ENCODE measurements at regions not wholly inside any gene's neighbourhood (a gene's known extent, or its start where the extent isn't known, plus 50 kb on each side); places are given as distances from the start of the nearest gene placed in this dataset.

- DNase-seq (ENCODE audit: low spot score), result no peak
These were observed 287.4 kb downstream of the IRX1 start for GRCh38 chr5:3883040-3883439.

- DNase-seq (ENCODE audit: low spot score), result no peak
These were observed 291.2 kb downstream of the IRX1 start for GRCh38 chr5:3886524-3887451.

DNA sequence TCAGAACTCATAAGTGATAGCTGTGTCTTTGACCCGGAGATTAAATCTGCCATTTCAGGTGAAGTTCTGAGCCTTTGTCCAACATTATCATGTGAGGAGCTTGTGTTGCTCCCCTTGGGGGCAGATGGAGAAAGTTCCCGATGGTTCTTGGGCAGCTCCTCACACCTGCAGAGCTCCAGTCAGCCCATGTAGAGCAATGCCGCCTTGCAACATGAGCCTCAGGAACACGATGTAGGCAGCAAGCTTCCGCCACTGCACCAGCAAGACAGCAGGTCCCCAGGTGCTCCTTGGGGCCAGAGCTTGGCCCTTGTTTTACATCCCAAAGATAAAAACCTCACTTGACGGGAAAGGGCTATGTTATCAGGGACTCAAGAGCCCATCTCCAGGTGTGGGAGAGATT is 292.7 kb downstream of the IRX1 start:
- no peak for DNase-seq (ENCODE audit: low spot score)

- no peak for DNase-seq (ENCODE audit: low spot score)
These were observed 293.9 kb downstream of the IRX1 start for GRCh38 chr5:3889412-3890142.

DNA sequence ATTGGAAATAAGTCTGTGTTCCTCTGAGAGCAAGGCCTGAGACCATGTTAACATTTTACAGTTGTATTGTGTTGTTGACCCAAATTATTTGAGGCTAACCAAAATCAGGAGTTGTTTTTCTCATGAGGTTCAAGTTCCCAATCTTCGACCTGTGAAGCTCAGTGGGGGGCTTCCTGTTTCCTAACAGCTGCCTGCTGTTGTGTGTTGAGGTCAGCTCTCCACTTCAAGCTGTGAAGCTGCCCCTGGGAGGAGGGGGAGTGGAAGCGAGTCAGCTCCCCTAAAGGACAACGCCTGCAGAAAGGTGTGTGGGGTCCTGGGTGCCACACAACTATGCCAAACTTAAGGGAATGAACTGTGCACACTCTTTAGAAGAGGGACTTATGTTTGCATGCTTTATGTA is 295.5 kb downstream of the IRX1 start:
- DNase-seq (ENCODE audit: low spot score), result no peak

GRCh38 chr5:3893527-3893926 is 297.9 kb downstream of the IRX1 start:
- DNase-seq (ENCODE audit: low spot score), result no peak

GRCh38 chr5:3893975-3894374 is 298.3 kb downstream of the IRX1 start:
- DNase-seq (ENCODE audit: low spot score), result no peak

DNA sequence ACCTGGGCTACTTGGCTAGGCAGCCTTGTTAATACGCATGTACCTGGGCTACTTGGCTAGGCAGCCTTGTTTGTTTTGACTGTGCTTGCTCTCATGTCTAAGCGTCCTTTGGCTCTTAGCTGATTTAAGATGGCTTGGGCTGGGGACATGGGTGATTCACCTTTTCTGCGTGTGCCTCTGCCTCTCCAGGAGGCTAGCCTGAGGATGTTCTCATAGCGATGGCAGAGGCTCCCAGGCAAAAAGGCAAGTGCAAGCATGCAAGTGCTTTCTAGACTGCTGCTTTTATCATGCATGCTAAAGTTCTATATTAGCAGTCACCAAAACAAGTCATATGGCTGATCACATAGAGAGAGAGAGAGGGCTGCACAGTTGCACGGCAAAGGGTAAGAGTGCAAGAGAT is 300.5 kb downstream of the IRX1 start:
- no peak for DNase-seq (ENCODE audit: low spot score)

- no peak for DNase-seq (ENCODE audit: low spot score)
These were observed 303.5 kb downstream of the IRX1 start for GRCh38 chr5:3899093-3899492.

GRCh38 chr5:3904584-3904983 is 309.0 kb downstream of the IRX1 start:
- no peak for DNase-seq (ENCODE audit: low spot score)

DNA sequence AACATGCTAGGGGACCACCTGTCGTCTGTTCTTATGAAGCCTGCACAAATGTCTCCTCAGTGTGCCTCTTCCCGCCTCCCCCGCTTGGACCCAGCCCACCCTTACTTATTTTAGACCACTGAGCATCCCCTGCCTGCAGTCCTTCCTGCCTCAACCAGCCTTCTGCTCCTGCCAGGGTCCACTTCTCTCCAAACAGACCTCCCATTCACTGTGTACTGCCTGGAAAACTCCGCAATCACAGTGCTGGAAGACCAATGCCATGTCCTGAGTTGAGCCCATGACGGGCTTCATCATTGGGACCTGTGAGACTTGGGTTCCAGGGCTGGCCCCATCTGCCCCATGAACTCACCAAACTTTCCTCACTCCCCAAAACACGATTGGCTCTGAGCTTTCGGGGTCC is 309.4 kb downstream of the IRX1 start:
- DNase-seq (ENCODE audit: low spot score), result no peak

DNA sequence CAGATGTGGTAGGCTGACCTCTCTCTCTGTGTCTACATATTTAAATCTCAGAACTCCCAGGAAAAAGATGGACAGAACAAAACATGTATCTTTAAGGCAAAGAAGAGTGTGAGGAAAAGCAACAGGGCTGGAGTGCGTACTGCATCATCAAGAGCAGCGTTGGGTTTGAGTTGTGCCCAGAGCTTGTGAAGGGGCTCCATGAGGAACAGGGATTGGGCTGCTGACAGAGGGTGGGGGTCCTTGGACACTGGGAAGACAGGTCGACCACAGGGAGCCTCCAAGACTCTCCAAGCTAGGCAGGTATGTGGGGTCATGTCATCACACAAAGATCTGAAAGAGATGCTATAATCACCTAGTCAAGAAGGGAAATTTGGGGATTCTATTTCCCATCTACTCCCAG is 309.9 kb downstream of the IRX1 start:
- DNase-seq (ENCODE audit: low spot score), result no peak

- DNase-seq (ENCODE audit: low spot score), result no peak
These were observed 315.5 kb downstream of the IRX1 start for GRCh38 chr5:3911111-3911510.

DNA sequence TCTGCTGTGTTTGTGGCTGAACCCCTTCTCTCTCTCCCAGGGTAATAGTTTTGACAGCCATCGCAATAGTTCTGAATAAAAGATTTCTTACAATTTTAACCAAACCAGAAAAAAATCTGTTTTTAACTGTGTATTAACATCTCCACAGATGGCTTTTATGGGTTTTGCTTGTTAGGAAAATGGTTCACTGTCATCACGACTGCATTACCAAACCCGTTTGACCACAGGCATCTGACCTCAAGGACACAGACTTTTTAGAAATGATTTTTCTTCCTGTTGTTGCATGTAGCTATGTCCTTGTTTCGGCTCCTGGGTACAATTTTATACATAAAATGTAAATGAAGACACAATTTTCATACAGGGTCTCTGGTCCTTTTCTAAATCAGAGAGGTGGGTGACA is 316.1 kb downstream of the IRX1 start:
- no peak for DNase-seq (ENCODE audit: low spot score)

DNA sequence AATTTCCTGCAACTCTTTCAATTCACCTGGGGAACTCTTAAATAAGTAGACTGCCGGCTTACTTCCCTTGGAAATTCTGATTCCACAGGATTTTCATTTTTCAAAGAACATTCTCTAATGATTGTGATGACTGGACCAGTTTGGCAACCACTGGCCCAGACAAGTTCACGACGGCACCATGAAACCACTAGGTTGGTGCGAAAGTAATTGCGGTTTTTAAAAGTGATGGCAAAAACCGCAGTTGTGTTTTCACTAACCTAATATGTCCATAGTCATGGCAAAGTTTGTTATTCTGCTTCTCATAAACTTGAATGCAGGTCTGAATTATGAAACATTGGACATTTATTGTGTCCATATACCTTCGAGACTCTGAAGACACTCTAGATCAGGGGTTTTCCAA is 317.2 kb downstream of the IRX1 start:
- DNase-seq (ENCODE audit: low spot score), result no peak

GRCh38 chr5:3913279-3913678 is 317.6 kb downstream of the IRX1 start:
- no peak for DNase-seq (ENCODE audit: low spot score)

DNA sequence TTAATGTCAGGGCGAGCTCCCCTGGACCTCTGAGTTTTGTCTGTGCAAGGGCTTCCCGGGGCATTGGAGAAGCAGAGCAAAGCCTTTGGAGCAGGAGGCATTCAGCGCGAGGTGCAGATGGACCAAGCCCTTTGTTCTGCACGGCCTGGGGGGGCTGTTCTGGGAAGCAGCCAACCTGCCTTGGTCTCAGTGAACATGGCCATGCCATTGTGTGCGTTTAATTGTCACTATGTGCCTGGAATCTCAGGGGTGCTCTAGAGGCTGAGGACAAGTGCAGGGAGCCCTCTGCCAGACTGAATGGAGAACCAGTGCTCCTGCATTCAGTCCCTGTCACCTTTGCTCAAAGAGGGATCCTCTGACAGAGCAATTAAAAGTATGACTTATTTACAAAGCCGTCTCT is 329.4 kb downstream of the IRX1 start:
- no peak for DNase-seq (ENCODE audit: low spot score)

GRCh38 chr5:3925935-3926334 is 330.3 kb downstream of the IRX1 start:
- no peak for DNase-seq (ENCODE audit: low spot score)

DNA sequence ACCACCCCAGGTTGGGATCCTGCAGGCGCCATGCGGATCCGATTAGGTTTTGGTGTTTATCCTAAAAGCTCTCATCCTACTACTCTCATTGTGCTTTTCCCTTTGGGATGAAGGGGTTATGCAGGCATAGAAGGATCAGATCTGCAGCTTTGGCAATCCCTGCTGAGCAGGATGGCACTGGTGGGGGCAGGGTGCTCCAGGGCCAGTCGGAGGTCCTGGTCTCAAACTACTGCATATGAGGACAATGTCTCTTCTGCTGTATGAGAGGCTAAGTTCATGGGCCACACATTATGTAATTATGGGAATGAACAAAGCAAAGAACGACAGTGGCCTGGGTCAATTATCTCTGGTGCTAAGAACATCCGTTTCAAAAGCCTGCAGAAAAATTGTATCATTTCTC is 334.2 kb downstream of the IRX1 start:
- no peak for DNase-seq (ENCODE audit: low spot score)

DNA sequence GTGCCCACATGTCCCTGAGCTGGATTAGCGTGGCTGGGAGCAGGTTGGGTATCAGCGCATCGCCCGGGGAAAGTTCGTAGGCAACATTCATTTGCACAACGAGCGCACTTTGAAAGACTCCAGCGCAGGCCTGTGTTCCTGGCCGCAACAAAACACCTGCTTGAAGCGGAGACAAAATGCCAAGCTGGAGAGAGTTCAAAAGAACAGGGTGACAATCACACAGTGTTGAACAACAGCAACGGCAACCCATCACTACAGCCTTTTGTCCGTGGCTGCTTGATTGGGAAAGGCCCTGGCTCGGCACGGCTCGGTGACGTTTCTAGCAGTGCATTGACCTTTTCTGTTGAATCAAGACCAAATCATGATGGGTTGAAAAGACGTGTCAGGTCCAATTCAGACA is 336.3 kb downstream of the IRX1 start:
- DNase-seq (ENCODE audit: low spot score), result no peak

- no peak for DNase-seq (ENCODE audit: low spot score)
These were observed 337.9 kb downstream of the IRX1 start for GRCh38 chr5:3933536-3933935.

GRCh38 chr5:3933966-3934365 is 338.3 kb downstream of the IRX1 start:
- no peak for DNase-seq (ENCODE audit: low spot score)

DNA sequence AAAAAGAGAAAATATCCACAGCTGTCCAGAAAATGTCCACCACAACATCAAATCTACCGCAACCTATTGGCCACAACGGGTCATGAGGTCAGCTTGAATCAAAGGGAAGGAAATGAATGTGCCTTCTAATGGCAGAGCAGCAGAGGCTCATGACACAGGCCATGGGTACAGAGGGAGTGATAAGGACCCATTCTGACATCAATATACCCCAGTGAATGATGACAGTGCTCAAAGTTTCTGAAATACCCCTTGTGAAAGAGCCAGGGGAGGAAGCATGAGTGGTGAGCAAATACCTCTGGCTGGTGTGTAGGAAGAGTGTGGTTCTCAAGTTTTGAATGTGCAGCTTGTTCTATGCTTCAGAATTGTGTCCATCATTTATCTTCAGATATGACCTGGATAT is 348.2 kb downstream of the IRX1 start:
- DNase-seq (ENCODE audit: low spot score), result no peak

All from mesenteric fat pad (tissue), 1 donor.